ENCODE measurements at regions not wholly inside any gene's neighbourhood (a gene's known extent, or its start where the extent isn't known, plus 50 kb on each side); places are given as distances from the start of the nearest gene placed in this dataset.

- TF ChIP-seq HDGF (IDR thresholded peaks at IDR 0.05) (no peak), CBX3 (IDR thresholded peaks at IDR 0.05; ENCODE audit: borderline replicate concordance, low read depth) (no peak), ZNF274 (IDR thresholded peaks at IDR 0.05; ENCODE audit: insufficient read depth, insufficient read length) (no peak), MTA3 (IDR thresholded peaks at IDR 0.05; ENCODE audit: borderline replicate concordance, low read length) (no peak)
Measured at GRCh38 chr9:126275386-126276001, 51.1 kb upstream of the MVB12B start (continued).

GRCh38 chr9:126276056-126276728 is 50.4 kb upstream of the MVB12B start:
- H3K27ac ChIP-seq (ENCODE audit: control insufficient read depth, insufficient read depth): no peak overlapping the region
- ChIA-PET CTCF (no interaction called here), POLR2A (interaction anchor here (0.6 kb wide), 1 partner anchor 258 kb away, joined by 3 read pairs; no protein-coding TSS in a partner anchor), RAD21 (ENCODE audit: unreplicated experiment) (no interaction called here), SMC1A (ENCODE audit: uncharacterized antibody, unreplicated experiment) (no interaction called here)
- H2AFZ ChIP-seq (ENCODE audit: control insufficient read depth, low read depth, low read length): no peak overlapping the region
- H4K20me1 ChIP-seq (ENCODE audit: control insufficient read depth, insufficient read depth): no peaks in the 10 kb centered on the region
- DNase-seq (ENCODE audit: low read depth, low spot score) (no peak), ATAC-seq (no peak), FAIRE-seq (no peak)
- peaks cover 0 to 8% of the 10 kb centered on the region in 2 experiments; a peak in 2 of 4 replicates for H3K27me3 ChIP-seq (replicated peaks in 1 of 2; ENCODE audit: control insufficient read depth in 2 of 2, insufficient read depth in 2 of 2, low read length in 1 of 2)
- no peak overlapping the region for H3K9ac ChIP-seq (ENCODE audit: control insufficient read depth, insufficient read depth, low read length)
- in situ Hi-C loops (cut with MboI) (no loop called here), intact Hi-C loops (cut with micrococcal nuclease; ENCODE audit: unreplicated experiment) (no loop called here)
- no peaks in the 10 kb centered on the region for H3K79me2 ChIP-seq (ENCODE audit: control insufficient read depth, insufficient read depth, low read length)
- H3K4me3 ChIP-seq: no peak overlapping the region
- WGBS (ENCODE audit: insufficient coverage, insufficient replicate concordance, low lambda C conversion rate, missing lambda C conversion rate): 49% methylated on average over 17 of the region's 17 CpGs
- no TSS peak for BruUV-seq (replicated peaks)
- H3K4me1 ChIP-seq (ENCODE audit: control insufficient read depth, insufficient read depth, low read length): no peaks in the 10 kb centered on the region
- no peak overlapping the region for H3K4me2 ChIP-seq (ENCODE audit: control insufficient read depth, insufficient read depth)
- no peaks in the 10 kb centered on the region for H3K9me3 ChIP-seq (replicated peaks; ENCODE audit: control insufficient read depth, insufficient read depth, low read length)
- H3K36me3 ChIP-seq (ENCODE audit: control insufficient read depth in 2 of 2, insufficient read depth in 2 of 2, low read length in 1 of 2): no peaks in the 10 kb centered on the region
- TF ChIP-seq TCF7 (IDR thresholded peaks at IDR 0.05; ENCODE audit: borderline replicate concordance): no peak
- TF ChIP-seq RFX5 (IDR thresholded peaks at IDR 0.05; ENCODE audit: low read depth, low read length): no peak
- no peak for TF ChIP-seq ZBTB40 (IDR thresholded peaks at IDR 0.05; ENCODE audit: borderline replicate concordance)
- TF ChIP-seq NFIC (IDR thresholded peaks at IDR 0.05; ENCODE audit: low read depth, low read length): no peak
- no peak for TF ChIP-seq NFYA (IDR thresholded peaks at IDR 0.05; ENCODE audit: borderline replicate concordance, low read depth, low read length)
- no peak for TF ChIP-seq ZBTB33 (IDR thresholded peaks at IDR 0.05)
- no peak for TF ChIP-seq EZH2 (IDR thresholded peaks at IDR 0.05; ENCODE audit: borderline replicate concordance, control insufficient read depth, low read depth, low read length)
- no peak for TF ChIP-seq ZBTB4 (CRISPR knock-in tag; IDR thresholded peaks at IDR 0.05)
- TF ChIP-seq CEBPB (IDR thresholded peaks at IDR 0.05; ENCODE audit: borderline replicate concordance in 1 of 2, low read depth in 2 of 2, low read length in 2 of 2): no peak

All from GM12878 (cell line).